Lung (tissue), 11 donors: ENCODE measurements at regions not wholly inside any gene's neighbourhood (a gene's known extent, or its start where the extent isn't known, plus 50 kb on each side); places are given as distances from the start of the nearest gene placed in this dataset.

Experiments
- ATAC-seq: fragments of 200-7000 bp; cut with Tn5 transposase; one replicate; pipeline ENCODE4 v1.9.1; 2020; ENCODE audit warnings: moderate number of reproducible peaks; ENCODE audit not compliant: insufficient read depth, low FRiP score
- DNase-seq, 3 donors: peaks; one replicate each; pipeline ENCODE4 v3.0.0-alpha.2; 2013 to 2017
- H3K27ac ChIP-seq, 2 donors: one replicate each; pipeline ENCODE4 v1.5.1; 2013; ENCODE audit warnings: mild to moderate bottlenecking in 2 of 2, moderate library complexity in 2 of 2, control low read depth in 1 of 2, inconsistent platforms in 1 of 2, low read depth in 1 of 2, low read length in 1 of 2
- H3K27me3 ChIP-seq, 3 donors: one replicate each; pipeline ENCODE4 v1.5.1; 2013; ENCODE audit warnings: low read length in 2 of 3; ENCODE audit not compliant: control insufficient read depth in 3 of 3, insufficient read depth in 3 of 3
- H3K36me3 ChIP-seq, 4 donors: one replicate each; pipeline ENCODE4 v1.5.1; 2013; ENCODE audit warnings: low read length in 4 of 4, mild to moderate bottlenecking in 1 of 4, moderate library complexity in 1 of 4; ENCODE audit not compliant: control insufficient read depth in 4 of 4, insufficient read depth in 4 of 4
- H3K4me1 ChIP-seq, 5 donors: one replicate each; pipeline ENCODE4 v1.5.1; 2013; ENCODE audit warnings: low read length in 5 of 5, mild to moderate bottlenecking in 2 of 5, moderate library complexity in 1 of 5; ENCODE audit not compliant: control insufficient read depth in 5 of 5, insufficient read depth in 5 of 5
- H3K4me3 ChIP-seq: one replicate; pipeline ENCODE4 v1.5.1; 2013; ENCODE audit warnings: mild to moderate bottlenecking, control low read depth, moderate library complexity
- H3K9ac ChIP-seq, 2 donors: one replicate each; pipeline ENCODE4 v1.5.1; 2013; ENCODE audit warnings: low read length in 2 of 2, control low read depth in 1 of 2; ENCODE audit not compliant: insufficient read depth in 1 of 2
- H3K9me3 ChIP-seq, 4 donors: one replicate each; pipeline ENCODE4 v1.5.1; 2013; ENCODE audit warnings: low read length in 3 of 4, mild to moderate bottlenecking in 1 of 4, moderate library complexity in 1 of 4; ENCODE audit not compliant: control insufficient read depth in 4 of 4, insufficient read depth in 3 of 4
- CTCF ChIP-seq: IDR thresholded peaks from 2 replicates; pipeline ENCODE4 v1.5.1; 2012; ENCODE audit warnings: mild to moderate bottlenecking; ENCODE audit errors: control extremely low read depth, extremely low read depth
- WGBS, 2 donors: extraction: QIAGEN DNeasy Blood & Tissue Kit; methylation state at CpG; one replicate each; pipeline ENCODE4 v1.1.7; 2013; 5-methylcytosine and 5-hydroxymethylcytosine counted together
- donor health status: control.
- donor health status: control.
- donor health status: Bipolar disorder and iron deficiency.
- donor health status: healthy.
- donor health status: DM: yes; HTN: yes; CAD: no.

GRCh38 chr5:2588850-2589501 lies 162.5 kb downstream of the IRX2 start:
- Histone ChIP-seq H3K4me1 (no peaks in the 10 kb centered on the region), H3K36me3 (no peaks in the 10 kb centered on the region), H3K4me3 (no peak overlapping the region), H3K9ac (no peak overlapping the region), H3K9me3 (peaks cover 0 to 13% (median 0%) of the 10 kb centered on the region in 4 donors), H3K27me3 (peaks cover 0 to 2% (median 0%) of the 10 kb centered on the region in 3 donors), H3K27ac (no peak overlapping the region)
- 70 to 76% methylated on average over 9 of the region's 9 CpGs for WGBS, 2 donors
- ATAC-seq (no peak), DNase-seq (no peak)
- no peak for TF ChIP-seq CTCF

GRCh38 chr5:2587189-2588031 lies 164.1 kb downstream of the IRX2 start:
- 88% methylated on average over 15 of the region's 15 CpGs for WGBS, 2 donors
- DNase-seq, result no peak
- Histone ChIP-seq H3K27ac (no peak overlapping the region), H3K9ac (no peak overlapping the region), H3K27me3 (peaks cover 0 to 3% (median 1%) of the 10 kb centered on the region in 3 donors), H3K4me1 (peaks cover 0 to 3% (median 0%) of the 10 kb centered on the region in 5 donors), H3K9me3 (peaks cover 0 to 10% (median 0%) of the 10 kb centered on the region in 4 donors), H3K36me3 (no peaks in the 10 kb centered on the region), H3K4me3 (no peak overlapping the region)
- no peak for TF ChIP-seq CTCF
- ATAC-seq, result no peak

- 87 to 90% methylated on average over 9 of the region's 9 CpGs for WGBS, 2 donors
- H3K4me1 ChIP-seq, result peaks cover 0 to 3% (median 0%) of the 10 kb centered on the region in 5 donors
- DNase-seq (no peak), ATAC-seq (no peak)
- H3K27me3 ChIP-seq, result peaks cover 0 to 3% (median 0%) of the 10 kb centered on the region in 3 donors
- H3K36me3 ChIP-seq, result no peaks in the 10 kb centered on the region
- H3K9ac ChIP-seq, result no peak overlapping the region
- peaks cover 0 to 8% (median 0%) of the 10 kb centered on the region in 4 donors for H3K9me3 ChIP-seq
- H3K27ac ChIP-seq, result no peak overlapping the region
- no peak overlapping the region for H3K4me3 ChIP-seq
- no peak for TF ChIP-seq CTCF
These were observed 165.3 kb downstream of the IRX2 start for GRCh38 chr5:2586016-2586715.
